ENCODE measurements at regions not wholly inside any gene's neighbourhood (a gene's known extent, or its start where the extent isn't known, plus 50 kb on each side); places are given as distances from the start of the nearest gene placed in this dataset.

DNA sequence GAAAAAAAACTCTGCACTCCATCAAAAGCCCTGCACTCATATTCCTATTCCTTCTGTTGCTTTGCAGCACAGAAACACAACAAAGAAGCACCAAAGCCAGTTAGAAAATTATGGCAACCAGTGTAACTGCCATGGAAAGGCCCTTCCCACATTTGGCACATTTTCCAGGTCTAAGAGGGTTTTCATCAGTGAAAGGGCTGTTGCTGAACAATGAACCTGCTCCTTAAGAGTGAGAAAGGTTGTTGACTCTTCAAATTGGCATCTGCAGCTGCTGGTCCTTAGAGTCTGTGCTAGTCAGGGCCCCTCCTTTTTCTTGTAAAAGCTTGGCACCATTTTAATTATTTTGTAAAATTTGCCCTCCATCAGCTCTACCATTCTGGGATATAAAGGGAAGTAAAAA, 378.7 kb upstream of the KITLG start:
- TF ChIP-seq, protein P1, sequence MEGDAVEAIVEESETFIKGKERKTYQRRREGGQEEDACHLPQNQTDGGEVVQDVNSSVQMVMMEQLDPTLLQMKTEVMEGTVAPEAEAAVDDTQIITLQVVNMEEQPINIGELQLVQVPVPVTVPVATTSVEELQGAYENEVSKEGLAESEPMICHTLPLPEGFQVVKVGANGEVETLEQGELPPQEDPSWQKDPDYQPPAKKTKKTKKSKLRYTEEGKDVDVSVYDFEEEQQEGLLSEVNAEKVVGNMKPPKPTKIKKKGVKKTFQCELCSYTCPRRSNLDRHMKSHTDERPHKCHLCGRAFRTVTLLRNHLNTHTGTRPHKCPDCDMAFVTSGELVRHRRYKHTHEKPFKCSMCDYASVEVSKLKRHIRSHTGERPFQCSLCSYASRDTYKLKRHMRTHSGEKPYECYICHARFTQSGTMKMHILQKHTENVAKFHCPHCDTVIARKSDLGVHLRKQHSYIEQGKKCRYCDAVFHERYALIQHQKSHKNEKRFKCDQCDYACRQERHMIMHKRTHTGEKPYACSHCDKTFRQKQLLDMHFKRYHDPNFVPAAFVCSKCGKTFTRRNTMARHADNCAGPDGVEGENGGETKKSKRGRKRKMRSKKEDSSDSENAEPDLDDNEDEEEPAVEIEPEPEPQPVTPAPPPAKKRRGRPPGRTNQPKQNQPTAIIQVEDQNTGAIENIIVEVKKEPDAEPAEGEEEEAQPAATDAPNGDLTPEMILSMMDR (IDR thresholded peaks at IDR 0.05) = no peak
- DNase-seq (ENCODE audit: low spot score in 2 of 2) = no peak
- H3K9me3 ChIP-seq = no peaks in the 10 kb centered on the region
- H3K27me3 ChIP-seq = no peaks in the 10 kb centered on the region
- no peak overlapping the region for H3K4me3 ChIP-seq
- H3K36me3 ChIP-seq = no peaks in the 10 kb centered on the region
- no peak overlapping the region for H3K27ac ChIP-seq
- H3K4me1 ChIP-seq = no peaks in the 10 kb centered on the region
- intact Hi-C loops (cut with DNase I) = loop anchor here (1.0 kb wide), 1 partner anchor 23 kb away; no protein-coding TSS in a partner anchor

DNA sequence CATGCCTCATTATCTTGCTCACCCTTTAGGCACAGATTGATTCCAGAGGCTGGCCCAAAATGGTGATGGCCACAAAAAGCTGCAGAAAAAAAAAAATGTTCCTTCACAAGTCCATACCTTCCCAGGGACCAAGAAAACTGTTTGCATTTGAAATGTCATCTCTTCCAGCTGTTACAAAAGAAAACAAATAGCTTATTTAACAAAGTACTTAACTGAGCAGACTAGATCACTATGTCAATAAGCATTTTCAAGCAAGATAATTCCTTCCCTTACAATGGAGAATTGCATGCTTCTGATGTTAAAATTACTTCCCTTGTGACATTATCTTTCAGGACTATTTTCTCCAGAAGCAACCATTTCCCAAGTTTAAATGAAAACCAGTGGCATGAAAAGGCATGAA, 377.9 kb upstream of the KITLG start:
- Histone ChIP-seq H3K9me3 (no peaks in the 10 kb centered on the region), H3K36me3 (no peaks in the 10 kb centered on the region), H3K27me3 (no peaks in the 10 kb centered on the region), H3K4me1 (no peaks in the 10 kb centered on the region), H3K4me3 (no peak overlapping the region), H3K27ac (no peak overlapping the region)
- DNase-seq (ENCODE audit: low spot score in 2 of 2) = no peak
- TF ChIP-seq, protein P1 (IDR thresholded peaks at IDR 0.05) = no peak
- intact Hi-C loops (cut with DNase I) = loop anchor here (1.0 kb wide), 1 partner anchor 22 kb away; no protein-coding TSS in a partner anchor

GRCh38 chr12:88957358-88957757, 377.1 kb upstream of the KITLG start:
- Histone ChIP-seq H3K4me3 (no peak overlapping the region), H3K9me3 (no peaks in the 10 kb centered on the region), H3K36me3 (no peaks in the 10 kb centered on the region), H3K27ac (no peak overlapping the region), H3K27me3 (no peaks in the 10 kb centered on the region), H3K4me1 (no peaks in the 10 kb centered on the region)
- DNase-seq (ENCODE audit: low spot score in 2 of 2) = no peak
- intact Hi-C loops (cut with DNase I) = no loop called here
- TF ChIP-seq, protein P1 (IDR thresholded peaks at IDR 0.05) = no peak

GRCh38 chr12:88955531-88955930, 375.3 kb upstream of the KITLG start:
- intact Hi-C loops (cut with DNase I) = no loop called here
- TF ChIP-seq, protein P1 (IDR thresholded peaks at IDR 0.05) = no peak
- no peak overlapping the region for H3K4me3 ChIP-seq
- no peaks in the 10 kb centered on the region for H3K27me3 ChIP-seq
- H3K36me3 ChIP-seq = no peaks in the 10 kb centered on the region
- H3K27ac ChIP-seq = no peak overlapping the region
- no peak for DNase-seq (ENCODE audit: low spot score in 2 of 2)
- no peaks in the 10 kb centered on the region for H3K9me3 ChIP-seq
- no peaks in the 10 kb centered on the region for H3K4me1 ChIP-seq

- TF ChIP-seq, protein P1 (IDR thresholded peaks at IDR 0.05) = no peak
- H3K9me3 ChIP-seq = no peaks in the 10 kb centered on the region
- DNase-seq (ENCODE audit: low spot score in 2 of 2) = no peak
- intact Hi-C loops (cut with DNase I) = no loop called here
- no peaks in the 10 kb centered on the region for H3K4me1 ChIP-seq
- H3K27ac ChIP-seq = no peak overlapping the region
- H3K36me3 ChIP-seq = no peaks in the 10 kb centered on the region
- H3K27me3 ChIP-seq = no peaks in the 10 kb centered on the region
- H3K4me3 ChIP-seq = no peak overlapping the region
Observed at GRCh38 chr12:88953029-88953586, 372.8 kb upstream of the KITLG start.

DNA sequence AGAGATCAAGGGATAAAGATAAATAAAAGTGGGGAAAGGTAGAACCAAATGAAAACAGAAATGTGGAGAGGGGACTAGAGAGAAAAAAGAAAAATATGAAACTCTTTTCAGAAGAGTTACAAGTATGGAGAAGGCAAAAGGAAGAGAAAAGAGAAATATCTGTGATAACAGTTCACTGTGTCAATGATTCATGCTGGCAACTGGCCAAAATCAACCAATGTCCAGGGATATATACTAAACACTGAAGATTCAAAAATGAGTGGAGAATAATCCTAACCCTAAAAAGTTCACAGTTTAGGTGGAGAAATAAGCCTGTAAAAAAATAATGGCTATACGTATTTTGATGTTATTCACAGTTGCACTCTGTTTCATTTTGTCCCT, 372.3 kb upstream of the KITLG start:
- no peak overlapping the region for H3K4me3 ChIP-seq
- TF ChIP-seq, protein P1 (IDR thresholded peaks at IDR 0.05) = no peak
- no peak for DNase-seq (ENCODE audit: low spot score in 2 of 2)
- H3K9me3 ChIP-seq = no peaks in the 10 kb centered on the region
- intact Hi-C loops (cut with DNase I) = no loop called here
- no peaks in the 10 kb centered on the region for H3K27me3 ChIP-seq
- no peaks in the 10 kb centered on the region for H3K4me1 ChIP-seq
- no peak overlapping the region for H3K27ac ChIP-seq
- no peaks in the 10 kb centered on the region for H3K36me3 ChIP-seq
